GM21447 (cell line): ENCODE measurements at regions not wholly inside any gene's neighbourhood (a gene's known extent, or its start where the extent isn't known, plus 50 kb on each side); places are given as distances from the start of the nearest gene placed in this dataset.

ENCODE experiments used
- ATAC-seq: cut with Tn5 transposase; IDR thresholded peaks from one replicate; pipeline ENCODE4 v1.9.1; 2021; ENCODE audit not compliant: unreplicated experiment

DNA sequence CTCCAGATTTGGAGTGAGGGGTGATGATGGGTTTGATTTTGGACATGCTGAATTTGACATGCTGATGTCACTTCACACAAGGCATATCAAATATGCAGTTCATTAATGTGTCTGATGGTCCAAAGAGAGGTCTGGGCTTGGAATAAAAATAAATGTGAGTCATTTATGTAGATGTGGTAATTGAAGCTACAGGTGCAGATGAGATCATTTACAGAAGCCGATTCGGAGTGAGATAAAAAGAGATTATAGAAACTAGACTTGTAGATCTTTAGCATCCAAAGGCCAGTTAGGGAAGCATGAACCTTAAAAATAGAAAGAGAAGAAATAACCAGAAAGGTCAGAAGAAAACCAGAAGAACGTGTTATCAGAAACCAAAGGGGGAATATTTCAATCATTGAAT is 350.9 kb upstream of the ZP4 start:
- no peak for ATAC-seq

DNA sequence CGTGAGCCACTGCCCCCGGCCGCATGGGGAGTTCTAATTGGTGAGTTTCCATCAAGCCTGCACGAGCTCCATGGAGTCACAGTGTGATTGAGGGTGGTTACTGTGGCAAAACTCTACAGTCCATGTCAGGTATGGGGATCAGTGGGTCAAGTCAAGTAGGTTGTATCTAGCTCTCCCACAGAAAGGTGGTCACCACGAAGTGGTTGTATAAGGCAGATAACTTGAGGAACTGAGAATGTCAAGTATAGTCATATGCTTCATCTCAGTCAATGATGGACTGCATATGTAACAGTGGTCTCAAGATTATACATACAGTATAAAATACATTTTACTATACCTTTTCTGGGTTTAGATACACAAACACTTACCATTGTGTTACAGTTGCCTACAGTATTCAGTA is 348.6 kb upstream of the ZP4 start:
- no peak for ATAC-seq

DNA sequence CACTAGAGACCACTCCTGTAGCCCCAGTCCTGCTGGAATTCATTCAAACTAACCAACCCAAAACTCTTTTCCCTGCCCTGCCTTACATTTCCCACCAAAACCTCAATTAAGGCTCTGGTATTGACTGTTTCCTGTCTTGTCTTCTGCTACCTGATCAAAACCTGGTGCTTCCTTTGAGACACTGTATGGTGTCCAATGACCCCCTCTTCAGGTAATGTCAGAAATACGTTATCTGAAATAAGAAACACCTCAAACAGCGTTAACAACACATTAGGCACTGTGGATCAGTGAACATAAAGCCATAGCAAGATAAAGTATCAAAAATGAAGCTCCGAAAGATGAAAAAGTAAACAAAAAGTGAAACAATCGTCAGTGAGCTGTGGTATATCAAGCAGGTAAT is 343.2 kb upstream of the ZP4 start:
- no peak for ATAC-seq

DNA sequence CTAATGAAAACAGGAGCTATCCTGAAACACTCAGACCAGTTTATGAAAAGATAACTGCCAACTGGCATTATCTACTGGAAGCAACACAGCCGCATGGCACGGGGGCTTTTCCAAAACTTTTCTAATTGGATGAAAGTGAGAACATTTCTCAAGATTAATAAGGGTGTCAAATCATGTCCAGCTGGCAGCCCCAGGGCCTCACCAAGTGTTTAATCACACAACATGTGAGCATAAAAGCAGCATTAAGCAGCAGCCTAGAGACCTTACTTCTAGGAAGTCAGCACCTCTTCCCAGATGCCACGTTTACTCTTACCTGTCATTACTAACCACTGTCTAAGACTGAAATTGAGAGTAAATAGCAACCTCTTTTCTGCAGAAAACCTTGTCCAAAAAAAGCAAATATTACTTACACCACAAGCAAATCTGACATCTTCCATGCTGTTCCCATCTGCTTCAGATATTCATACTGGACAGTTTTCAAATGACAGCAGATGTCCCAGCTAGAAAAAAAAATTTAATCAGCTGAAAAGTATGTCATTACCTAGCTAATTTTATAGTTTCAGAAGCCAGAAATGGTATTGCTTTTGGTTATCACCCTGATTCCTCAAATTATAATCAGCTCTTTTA is 341.5 kb upstream of the ZP4 start:
- ATAC-seq, result no peak

DNA sequence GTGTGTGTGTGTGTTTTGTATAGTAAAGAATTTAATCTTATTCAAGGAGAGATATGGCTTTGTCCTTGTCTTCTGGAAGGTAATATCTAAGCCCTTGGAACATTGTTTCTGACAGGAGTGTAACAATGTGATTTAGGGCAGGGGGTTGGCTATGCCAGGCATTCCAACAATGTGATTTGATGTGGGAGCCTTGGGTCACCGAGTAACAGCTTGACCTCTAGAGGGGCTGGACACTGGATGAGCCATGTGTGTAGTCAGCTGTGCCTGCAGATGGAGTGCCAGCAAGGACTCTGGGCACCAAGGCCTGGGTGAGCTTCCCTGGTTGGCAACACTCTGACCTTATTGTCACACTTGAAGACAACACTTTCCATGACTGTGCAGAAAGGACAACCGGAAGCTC is 336.1 kb upstream of the ZP4 start:
- ATAC-seq, result no peak

DNA sequence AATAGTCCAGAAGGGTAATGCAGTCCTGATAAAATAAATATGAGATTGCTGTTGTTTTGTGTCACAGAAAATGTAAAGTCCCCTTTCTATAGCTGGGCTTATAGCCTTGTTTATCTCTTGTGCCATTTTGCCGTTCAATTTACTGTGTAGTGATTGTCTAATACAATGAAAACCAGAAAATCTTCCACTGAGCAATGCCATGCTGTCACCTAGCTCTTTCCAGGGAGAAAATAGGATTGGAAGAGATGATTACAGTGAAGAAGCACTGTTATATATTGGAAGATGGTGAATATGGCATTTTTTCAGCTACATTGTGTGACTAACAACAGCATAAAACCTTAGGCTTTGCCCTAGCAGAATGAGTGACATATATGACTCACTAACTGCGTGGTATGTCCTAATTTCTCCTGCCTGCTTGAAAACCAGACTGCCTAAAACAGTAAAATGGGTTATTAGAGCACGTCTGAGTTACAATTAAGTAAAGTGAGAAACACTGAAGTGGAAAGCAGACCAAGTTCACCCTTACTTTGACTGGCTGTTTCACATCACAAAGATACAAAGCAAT is 332.4 kb upstream of the ZP4 start:
- ATAC-seq, result no peak

DNA sequence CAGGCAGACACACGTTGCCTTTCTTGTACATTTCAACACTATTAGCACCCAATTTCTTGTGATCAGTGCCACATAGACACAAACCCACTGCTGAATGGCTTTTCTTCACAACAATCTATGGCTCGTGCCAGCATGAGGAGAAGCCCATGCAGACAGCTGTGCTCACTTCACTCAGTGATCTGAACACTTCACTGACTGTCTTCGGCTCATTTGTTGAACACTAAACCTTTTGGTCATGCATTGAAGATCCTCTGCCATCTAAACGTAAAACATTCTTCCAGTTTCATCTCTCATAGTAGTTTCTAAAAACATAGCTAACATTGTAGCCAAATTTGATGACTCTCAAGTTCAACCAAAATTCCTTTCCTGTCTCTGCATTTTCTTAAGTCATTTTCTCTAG is 331.0 kb upstream of the ZP4 start:
- ATAC-seq, result no peak

DNA sequence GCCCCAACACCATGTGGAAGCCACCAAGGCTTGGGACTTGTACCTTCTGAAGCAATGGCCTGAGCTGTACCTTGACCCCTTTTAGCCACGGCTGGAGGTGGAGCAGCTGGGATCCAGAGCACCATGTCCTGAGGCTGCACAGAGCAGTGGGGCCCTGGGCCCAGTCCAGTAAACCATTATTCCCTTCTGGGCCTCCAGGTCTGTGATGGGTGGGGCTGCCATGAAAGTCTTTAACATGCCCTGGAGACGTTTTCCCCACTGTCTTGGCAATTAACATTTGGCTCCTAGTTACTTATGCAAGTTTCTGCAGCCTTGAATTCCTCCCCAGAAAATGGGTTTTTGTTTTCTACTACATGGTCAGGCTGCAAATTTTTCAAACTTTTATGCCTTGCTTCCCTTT is 323.7 kb upstream of the ZP4 start:
- no peak for ATAC-seq

DNA sequence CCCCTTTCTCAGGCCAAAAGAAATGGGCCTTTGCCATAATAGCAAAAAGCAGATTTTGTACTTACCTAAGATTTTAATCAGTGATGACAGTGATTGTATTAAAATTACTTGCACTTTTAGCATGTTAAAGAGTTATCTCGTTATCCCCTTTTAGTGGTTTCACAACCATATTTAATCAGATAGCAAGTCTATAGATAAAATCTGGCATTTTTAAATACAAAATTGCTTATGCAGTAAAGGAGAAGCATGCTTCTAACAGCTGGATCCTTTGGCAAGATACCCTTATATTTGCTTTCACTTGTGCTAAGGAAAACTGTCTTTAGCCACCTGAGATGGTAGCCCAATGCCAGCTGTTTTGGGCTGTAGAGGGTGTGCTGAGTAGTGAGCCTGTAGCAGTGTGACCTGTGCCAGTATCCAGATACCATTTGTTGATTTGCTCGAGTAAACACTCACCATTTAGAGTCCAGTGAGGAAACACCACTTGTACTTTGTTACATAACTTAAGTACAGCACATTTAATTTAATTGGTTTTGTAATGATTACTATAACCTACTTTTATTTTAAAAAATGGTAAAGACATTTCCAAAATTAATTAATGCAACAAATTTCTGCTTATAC is 314.4 kb upstream of the ZP4 start:
- ATAC-seq, result no peak

DNA sequence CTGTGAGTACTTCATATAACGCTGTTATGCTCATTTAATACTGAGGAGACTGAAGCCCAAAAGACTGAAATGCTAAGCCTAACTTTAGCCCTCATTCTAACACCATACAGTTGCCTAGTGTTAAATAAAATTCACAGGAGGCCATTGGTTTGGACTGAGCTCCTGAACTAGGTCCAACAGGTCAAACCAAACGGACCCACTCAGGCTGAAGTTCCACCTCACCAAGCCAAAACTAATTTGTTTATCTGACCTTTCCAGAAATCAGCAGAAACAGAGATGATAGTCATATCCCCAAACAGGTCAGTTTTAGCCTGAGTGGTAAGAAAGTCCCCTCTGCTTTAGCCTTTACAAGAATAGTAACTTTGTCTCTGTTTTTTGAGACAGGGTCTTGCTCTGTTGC is 311.3 kb upstream of the ZP4 start:
- ATAC-seq, result no peak

DNA sequence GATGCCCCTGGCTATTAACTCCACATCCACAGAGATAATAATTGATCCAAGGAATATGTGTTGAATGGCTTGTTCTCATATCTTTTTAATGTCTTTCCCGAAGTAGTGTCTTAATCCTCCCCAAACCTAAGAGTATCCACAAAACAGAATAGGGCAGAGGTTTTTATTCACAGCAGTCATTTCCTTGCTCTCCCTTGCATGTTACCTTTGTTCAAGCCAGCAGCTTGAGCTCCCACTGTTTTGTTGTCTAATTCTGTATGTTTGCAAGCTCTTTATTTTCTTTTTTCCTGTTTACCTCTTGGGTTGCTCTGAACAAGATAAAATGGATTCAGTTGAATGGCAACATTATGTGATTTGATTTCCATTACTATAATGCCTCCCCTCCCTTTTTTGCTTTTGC is 308.6 kb upstream of the ZP4 start:
- ATAC-seq, result no peak

DNA sequence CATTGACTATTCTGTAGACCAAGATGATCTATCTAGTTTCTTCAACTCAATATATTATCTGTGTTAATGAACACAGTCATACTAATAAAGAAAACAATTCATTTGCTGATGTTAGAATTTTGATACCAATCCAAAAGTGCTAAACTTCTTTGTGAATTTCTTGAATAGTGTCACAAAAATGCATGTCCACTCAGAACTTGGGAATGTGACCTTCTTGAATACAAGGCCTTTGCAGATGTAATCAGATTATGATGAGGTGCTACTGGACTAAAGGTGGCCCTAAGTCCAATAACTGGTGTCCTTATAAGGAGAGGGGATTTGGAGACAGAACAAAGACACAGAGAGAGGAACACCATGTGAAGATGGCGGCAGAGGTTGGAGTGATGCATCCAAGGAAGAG is 305.8 kb upstream of the ZP4 start:
- ATAC-seq, result no peak

DNA sequence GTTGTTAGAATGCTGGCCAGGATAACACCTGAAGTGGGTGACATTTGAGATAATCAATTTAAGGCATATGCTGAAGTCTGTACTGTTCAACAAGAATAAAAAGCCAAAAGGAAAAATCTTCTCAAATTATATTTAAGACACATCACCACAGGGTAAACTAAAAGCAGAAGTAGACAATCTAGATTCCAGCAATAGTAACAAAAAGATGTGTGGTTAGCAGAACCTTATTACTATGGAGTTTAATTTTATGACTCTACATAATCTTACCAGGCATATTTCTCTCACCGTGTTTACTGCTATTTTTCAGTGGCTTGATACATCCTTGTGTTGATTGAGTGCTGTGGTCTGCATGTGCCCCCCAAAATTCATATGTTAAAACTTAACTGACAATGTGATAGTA is 300.4 kb upstream of the ZP4 start:
- no peak for ATAC-seq

DNA sequence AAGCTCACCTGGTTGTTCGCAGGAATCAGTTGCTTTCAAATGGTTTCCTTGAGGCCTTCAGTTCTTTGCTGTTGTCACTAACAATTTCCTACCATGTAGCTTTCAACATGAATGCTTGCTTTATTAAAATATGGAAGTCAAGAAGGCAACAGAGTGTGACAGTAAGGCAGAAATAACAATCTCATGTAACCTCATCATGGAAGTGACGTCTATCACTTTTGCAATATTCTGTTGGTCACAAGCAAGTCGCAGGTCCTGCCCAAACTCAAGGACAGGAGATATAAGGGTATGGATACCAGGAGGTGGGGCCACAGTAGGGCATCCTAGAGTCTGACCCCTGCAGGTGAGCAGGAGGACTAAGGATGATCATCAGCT is 296.8 kb upstream of the ZP4 start:
- ATAC-seq, result no peak

DNA sequence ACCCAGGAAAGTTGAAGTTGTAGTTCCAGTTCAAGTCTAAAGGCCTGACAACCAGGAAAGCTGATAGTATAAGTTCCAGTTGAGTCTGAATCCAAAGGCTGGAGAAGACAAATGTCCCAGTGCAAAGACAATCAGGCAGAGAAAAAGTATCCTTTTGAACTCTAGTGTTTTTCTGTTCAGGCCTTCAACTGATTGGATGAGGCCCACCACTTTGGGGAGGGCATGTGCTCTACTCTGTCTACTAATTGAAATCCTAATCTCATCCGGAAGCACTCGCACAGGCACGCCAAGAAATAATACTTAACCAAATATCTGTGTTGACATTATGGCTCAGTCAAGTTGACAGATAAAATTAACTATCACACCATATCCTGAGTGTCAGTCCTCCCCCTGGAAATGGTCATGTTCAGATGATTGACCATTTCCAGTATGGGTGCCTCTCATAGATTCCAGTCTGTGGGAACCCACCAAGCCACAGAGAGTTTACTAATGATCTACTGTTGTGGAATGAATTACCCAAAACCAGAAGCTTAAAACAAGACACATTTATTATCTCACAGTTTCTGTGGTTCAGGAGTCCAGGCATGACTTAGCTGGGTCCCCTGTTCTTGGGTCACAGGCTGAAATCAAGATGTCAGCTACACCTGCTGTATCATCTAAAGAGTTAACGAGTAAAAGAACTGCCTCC is 296.3 kb upstream of the ZP4 start:
- ATAC-seq, result no peak

DNA sequence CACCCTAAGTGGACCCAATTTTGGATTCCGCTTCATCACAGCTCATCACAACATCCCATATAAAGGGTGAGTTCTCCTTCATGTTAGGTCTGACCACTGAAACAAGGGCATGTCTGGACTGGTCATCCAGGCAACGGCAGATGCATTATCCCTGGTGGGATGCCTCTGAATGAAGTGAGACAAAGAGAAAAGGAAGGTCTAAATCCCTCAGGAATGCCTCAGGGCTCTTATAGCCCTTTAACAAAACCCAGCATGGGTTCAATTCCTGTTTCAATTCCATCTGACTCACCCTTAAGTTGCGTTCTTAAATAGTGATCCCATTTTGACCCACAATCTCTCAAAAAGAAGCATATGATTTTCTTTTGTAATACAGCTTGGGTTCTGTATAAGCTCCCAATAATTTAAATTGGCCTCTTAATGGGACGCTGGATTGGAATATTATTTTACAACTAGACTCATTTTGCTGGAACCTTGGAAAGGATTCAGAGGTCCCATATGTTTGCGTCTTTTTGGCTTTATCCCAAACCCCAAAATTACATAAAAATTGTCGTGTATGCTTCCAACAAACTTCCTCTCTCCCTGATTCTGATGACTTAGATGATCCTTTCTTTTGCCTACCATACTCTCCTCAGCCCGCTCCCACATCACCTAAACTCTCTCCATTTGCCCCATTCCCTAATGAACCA is 287.4 kb upstream of the ZP4 start:
- ATAC-seq, result no peak

DNA sequence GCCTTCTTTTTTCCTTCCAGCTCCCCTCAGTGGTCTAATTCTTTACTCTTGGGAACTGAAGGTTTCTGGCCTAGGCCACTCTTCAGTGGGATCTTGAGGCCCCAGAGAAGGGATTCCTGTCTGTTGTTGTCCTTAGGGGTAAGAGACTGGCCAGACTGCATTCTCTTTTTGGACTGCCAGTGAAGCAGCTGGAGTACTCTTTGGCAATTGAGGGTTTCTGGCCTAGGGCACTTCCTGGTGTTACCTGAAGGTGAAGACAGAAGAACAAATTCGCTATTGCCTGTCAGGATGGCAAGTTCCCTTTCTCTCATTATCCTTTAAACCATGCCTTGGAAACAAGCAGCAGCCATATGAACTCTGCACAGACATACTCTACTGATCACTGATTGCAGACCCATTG is 286.6 kb upstream of the ZP4 start:
- no peak for ATAC-seq

DNA sequence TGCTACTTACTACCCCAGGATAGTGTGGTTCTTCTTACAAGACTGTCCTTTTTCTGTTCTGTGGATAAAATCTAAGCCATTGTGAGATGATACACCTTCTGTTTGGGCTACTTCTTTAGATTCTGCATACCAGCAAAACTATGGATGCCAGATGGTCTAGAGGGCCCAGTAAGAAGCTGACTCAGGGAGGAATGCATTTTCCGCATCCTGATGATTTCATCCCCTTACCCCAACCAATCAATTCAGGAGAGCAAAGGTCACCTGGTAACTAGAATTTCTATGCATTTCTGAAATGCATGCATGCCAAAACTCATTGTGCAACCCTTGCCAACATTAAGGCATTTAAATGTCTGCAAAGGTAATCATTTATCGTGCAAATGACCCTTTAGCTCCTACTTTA is 285.7 kb upstream of the ZP4 start:
- ATAC-seq, result no peak

DNA sequence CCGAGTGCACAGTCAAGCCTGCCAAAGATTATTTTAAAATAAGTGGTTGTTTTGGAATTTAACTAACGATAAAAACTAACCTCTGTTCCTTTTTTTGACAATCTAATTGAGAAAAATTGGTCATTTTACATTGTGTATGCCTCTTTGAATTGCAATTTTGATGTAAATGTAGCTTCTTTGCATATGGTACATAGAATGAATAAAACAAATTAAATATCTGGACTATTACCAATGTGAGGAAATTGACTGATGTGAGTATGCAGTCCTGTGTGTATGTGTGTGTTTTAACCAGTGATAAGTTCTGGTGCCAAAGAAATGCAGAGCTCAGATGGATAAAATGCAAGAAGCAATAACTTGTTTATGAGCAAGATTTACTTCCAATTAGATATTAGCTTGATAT is 281.3 kb upstream of the ZP4 start:
- no peak for ATAC-seq

DNA sequence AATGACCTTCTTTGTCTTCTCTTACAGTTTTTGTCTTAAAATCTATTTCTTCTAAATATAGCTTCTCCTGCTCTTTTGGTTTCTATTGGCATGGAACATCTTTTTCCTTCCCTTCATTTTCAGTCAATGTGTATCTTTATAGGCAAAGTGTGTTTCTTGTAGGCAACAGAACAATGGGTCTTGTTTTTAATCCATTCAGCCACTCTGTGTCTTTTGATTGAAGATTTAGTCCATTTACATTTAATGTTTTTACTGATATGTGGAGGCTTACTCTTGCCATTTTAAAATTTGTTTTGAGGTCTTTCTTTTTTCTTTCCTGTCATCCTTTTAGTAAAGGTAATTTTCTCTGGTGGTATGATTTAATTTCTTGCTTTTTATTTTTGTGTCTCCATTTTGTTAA is 271.2 kb upstream of the ZP4 start:
- no peak for ATAC-seq

DNA sequence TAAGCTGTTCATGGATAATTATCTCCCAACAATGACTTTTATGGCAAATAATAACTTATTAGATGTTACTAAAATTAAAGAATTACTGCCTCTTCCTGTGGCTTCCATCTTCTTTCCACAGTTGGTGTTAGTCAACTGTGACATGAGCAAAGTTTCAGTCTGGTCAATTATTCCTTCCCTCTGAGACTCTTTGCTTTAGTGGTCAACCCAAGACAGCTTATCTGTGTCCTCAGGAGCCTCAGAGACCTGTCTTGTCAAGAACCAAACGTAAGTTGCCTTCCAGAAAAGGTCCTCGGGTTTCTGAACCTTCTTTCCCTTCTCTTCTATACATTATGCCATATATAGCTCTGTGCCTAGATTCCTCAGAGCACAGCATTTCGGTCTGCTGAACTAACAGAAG is 263.2 kb upstream of the ZP4 start:
- ATAC-seq, result no peak

DNA sequence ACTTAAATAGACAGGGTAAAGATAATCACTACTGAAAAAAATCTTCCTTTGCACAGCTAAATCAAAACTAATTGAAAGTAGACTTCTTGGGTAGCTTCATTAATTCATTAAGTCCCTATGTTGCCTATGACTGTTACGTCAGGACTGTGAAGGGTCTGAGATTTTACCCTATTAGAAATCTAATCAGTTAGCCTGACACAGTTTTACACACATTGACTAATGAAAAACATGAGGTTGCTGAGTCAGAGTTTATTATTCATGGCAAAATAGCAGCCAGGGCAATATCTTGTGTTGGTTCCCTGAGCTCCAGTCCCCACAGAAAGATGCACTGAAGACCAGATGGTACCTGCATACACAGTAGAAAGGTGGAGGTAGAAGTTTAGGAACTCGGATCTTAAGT is 262.5 kb upstream of the ZP4 start:
- ATAC-seq, result no peak
